WTC11 (cell line): ENCODE measurements at regions not wholly inside any gene's neighbourhood (a gene's known extent, or its start where the extent isn't known, plus 50 kb on each side); places are given as distances from the start of the nearest gene placed in this dataset.

Experiments
- ATAC-seq: fragments of 200-7000 bp; cut with Tn5 transposase; 2 replicates; pipeline ENCODE4 v1.10.0; 2021; ENCODE audit warnings: mild to moderate bottlenecking, moderate library complexity
- CTCF ChIA-PET: fragments of 300-600 bp; sonication (Branson Sonifier 250); formaldehyde crosslinking; loops from one replicate; lab custom pipeline; 2021; ENCODE audit warnings: antibody characterized with exemption; lab: Charles Lee
- POLR2A ChIA-PET: fragments of 350-600 bp; sonication (Branson Sonifier 250); formaldehyde crosslinking; loops from one replicate; lab custom pipeline; 2021; ENCODE audit warnings: antibody characterized with exemption; lab: Charles Lee
- DNase-seq: peaks from one replicate; pipeline ENCODE4 v3.0.0; 2021; ENCODE audit warnings: low spot score
- H3K27ac Mint-ChIP-seq: 2 replicates; pipeline ENCODE4 v1.8.0; 2021; ENCODE audit warnings: mixed read lengths
- H3K27me3 Mint-ChIP-seq: 2 replicates; pipeline ENCODE4 v1.8.0; 2021; ENCODE audit warnings: low read depth, mild to moderate bottlenecking, moderate library complexity, mixed read lengths
- H3K36me3 Mint-ChIP-seq: 2 replicates; pipeline ENCODE4 v1.8.0; 2021; ENCODE audit warnings: mixed read lengths
- H3K4me1 Mint-ChIP-seq: 2 replicates; pipeline ENCODE4 v1.8.0; 2022; ENCODE audit warnings: mixed read lengths
- H3K4me3 Mint-ChIP-seq: 2 replicates; pipeline ENCODE4 v1.8.0; 2021; ENCODE audit warnings: mild to moderate bottlenecking, moderate library complexity, mixed read lengths
- H3K9me3 Mint-ChIP-seq: 2 replicates; pipeline ENCODE4 v1.8.0; 2021; ENCODE audit warnings: mixed read lengths
- AFF4 ChIP-seq: sonication (generic); formaldehyde crosslinking; IDR thresholded peaks from 2 replicates; pipeline ENCODE4 v1.8.1; 2023; ENCODE audit warnings: mild to moderate bottlenecking, missing genetic modification reagents, borderline replicate concordance
- ATF2 ChIP-seq: sonication (generic); formaldehyde crosslinking; IDR thresholded peaks from 2 replicates; pipeline ENCODE4 v1.8.1; 2022; ENCODE audit warnings: low read depth, missing genetic modification reagents, borderline replicate concordance
- CREB1 ChIP-seq: sonication (generic); formaldehyde crosslinking; IDR thresholded peaks from 2 replicates; pipeline ENCODE4 v1.8.0; 2023; ENCODE audit warnings: mild to moderate bottlenecking, missing genetic modification reagents
- CTCF ChIP-seq: fragments of 200-600 bp; IDR thresholded peaks from 2 replicates; pipeline ENCODE4 v1.8.0; 2022; ENCODE audit warnings: antibody characterized with exemption
- ERG ChIP-seq: fragments of 250-450 bp; sonication (Bioruptor Pico); IDR thresholded peaks from 2 replicates; pipeline ENCODE4 v1.8.0; 2021; ENCODE audit warnings: mild to moderate bottlenecking
- MXD4 ChIP-seq: fragments of 250-450 bp; sonication (Bioruptor Pico); IDR thresholded peaks from 2 replicates; pipeline ENCODE4 v1.8.0; 2021; ENCODE audit warnings: mild to moderate bottlenecking, moderate library complexity, borderline replicate concordance
- MYBL2 ChIP-seq: sonication (generic); formaldehyde crosslinking; IDR thresholded peaks from 2 replicates; pipeline ENCODE4 v1.8.1; 2023; ENCODE audit warnings: mild to moderate bottlenecking, moderate library complexity, missing genetic modification reagents
- NR3C1 ChIP-seq: sonication (generic); formaldehyde crosslinking; conservative IDR thresholded peaks from 2 replicates; pipeline ENCODE4 v1.8.1; 2023; ENCODE audit warnings: low read depth, mild to moderate bottlenecking, missing genetic modification reagents
- PRRX2 ChIP-seq: fragments of 250-450 bp; sonication (Bioruptor Pico); IDR thresholded peaks from 2 replicates; pipeline ENCODE4 v1.8.0; 2021; ENCODE audit warnings: mild to moderate bottlenecking
- SMAD3 ChIP-seq: sonication (generic); formaldehyde crosslinking; IDR thresholded peaks from 2 replicates; pipeline ENCODE4 v1.8.0; 2022; ENCODE audit warnings: missing genetic modification reagents, mild to moderate bottlenecking, borderline replicate concordance
- TEAD1 ChIP-seq: sonication (generic); formaldehyde crosslinking; IDR thresholded peaks from 2 replicates; pipeline ENCODE4 v1.8.0; 2022; ENCODE audit warnings: mild to moderate bottlenecking, missing genetic modification reagents
- ZNF423 ChIP-seq: fragments of 250-450 bp; sonication (Bioruptor Pico); IDR thresholded peaks from 2 replicates; pipeline ENCODE4 v2.1.2; 2022; ENCODE audit warnings: mild to moderate bottlenecking, moderate library complexity
- ZNF425 ChIP-seq: fragments of 250-450 bp; sonication (Bioruptor Pico); conservative IDR thresholded peaks from 2 replicates; pipeline ENCODE4 v1.9.0; 2021; ENCODE audit warnings: mild to moderate bottlenecking
- ZSCAN18 ChIP-seq: fragments of 250-450 bp; sonication (Bioruptor Pico); IDR thresholded peaks from 2 replicates; pipeline ENCODE4 v2.1.2; 2022; ENCODE audit warnings: mild to moderate bottlenecking, moderate library complexity

- ATAC-seq (no peak), DNase-seq (no peak)
- no peaks in the 10 kb centered on the region for H3K36me3 Mint-ChIP-seq
- TF ChIP-seq CTCF, result no peak
- H3K27ac Mint-ChIP-seq, result no peak overlapping the region
- H3K4me1 Mint-ChIP-seq, result no peaks in the 10 kb centered on the region; the same call in none of the 2 replicates
- ChIA-PET CTCF (no interaction called here), POLR2A (no interaction called here)
- no peaks in the 10 kb centered on the region for H3K27me3 Mint-ChIP-seq
- no peaks in the 10 kb centered on the region for H3K9me3 Mint-ChIP-seq
- no peak overlapping the region for H3K4me3 Mint-ChIP-seq
Observed at GRCh38 chr10:33388382-33388781, 53.9 kb upstream of the NRP1 start.

- Mint-ChIP-seq H3K36me3 (no peaks in the 10 kb centered on the region), H3K27me3 (no peaks in the 10 kb centered on the region), H3K27ac (no peak overlapping the region), H3K4me1 (no peaks in the 10 kb centered on the region; the same call in none of the 2 replicates), H3K4me3 (no peak overlapping the region), H3K9me3 (no peaks in the 10 kb centered on the region)
- ChIA-PET CTCF (no interaction called here), POLR2A (interaction anchor here (0.7 kb wide), 2 partner anchors 13 to 33 kb away, joined by 4 to 6 read pairs; no protein-coding TSS in a partner anchor)
- TF ChIP-seq TEAD1, result no peak
- no peak for TF ChIP-seq ZNF425 (CRISPR knock-in tag)
- no peak for TF ChIP-seq MYBL2
- TF ChIP-seq NR3C1, result no peak
- no peak for TF ChIP-seq ZSCAN18 (CRISPR knock-in tag)
- no peak for TF ChIP-seq SMAD3 (CRISPR knock-in tag)
- no peak for TF ChIP-seq PRRX2 (CRISPR knock-in tag)
- no peak for TF ChIP-seq ERG
- TF ChIP-seq CREB1 (CRISPR knock-in tag), result no peak
- TF ChIP-seq AFF4 (CRISPR knock-in tag), result no peak
- TF ChIP-seq ZNF423 (CRISPR knock-in tag), result no peak
- no peak for TF ChIP-seq ATF2 (CRISPR knock-in tag)
- no peak for TF ChIP-seq MXD4 (CRISPR knock-in tag)
- ATAC-seq (no peak), DNase-seq (no peak)
Observed at GRCh38 chr10:33387720-33388119, 53.3 kb upstream of the NRP1 start.
